WTC11 (cell line): ENCODE measurements at regions not wholly inside any gene's neighbourhood (a gene's known extent, or its start where the extent isn't known, plus 50 kb on each side); places are given as distances from the start of the nearest gene placed in this dataset.

Source experiments
- ATAC-seq: fragments of 200-7000 bp; cut with Tn5 transposase; 2 replicates; pipeline ENCODE4 v1.10.0; 2021; ENCODE audit warnings: mild to moderate bottlenecking, moderate library complexity
- CTCF ChIA-PET: fragments of 300-600 bp; sonication (Branson Sonifier 250); formaldehyde crosslinking; loops from one replicate; lab custom pipeline; 2021; ENCODE audit warnings: antibody characterized with exemption; lab: Charles Lee
- POLR2A ChIA-PET: fragments of 350-600 bp; sonication (Branson Sonifier 250); formaldehyde crosslinking; loops from one replicate; lab custom pipeline; 2021; ENCODE audit warnings: antibody characterized with exemption; lab: Charles Lee
- DNase-seq: peaks from one replicate; pipeline ENCODE4 v3.0.0; 2021; ENCODE audit warnings: low spot score
- H3K27ac Mint-ChIP-seq: 2 replicates; pipeline ENCODE4 v1.8.0; 2021; ENCODE audit warnings: mixed read lengths
- H3K27me3 Mint-ChIP-seq: 2 replicates; pipeline ENCODE4 v1.8.0; 2021; ENCODE audit warnings: low read depth, mild to moderate bottlenecking, moderate library complexity, mixed read lengths
- H3K36me3 Mint-ChIP-seq: 2 replicates; pipeline ENCODE4 v1.8.0; 2021; ENCODE audit warnings: mixed read lengths
- H3K4me1 Mint-ChIP-seq: 2 replicates; pipeline ENCODE4 v1.8.0; 2022; ENCODE audit warnings: mixed read lengths
- H3K4me3 Mint-ChIP-seq: 2 replicates; pipeline ENCODE4 v1.8.0; 2021; ENCODE audit warnings: mild to moderate bottlenecking, moderate library complexity, mixed read lengths
- H3K9me3 Mint-ChIP-seq: 2 replicates; pipeline ENCODE4 v1.8.0; 2021; ENCODE audit warnings: mixed read lengths
- CREB1 ChIP-seq: sonication (generic); formaldehyde crosslinking; IDR thresholded peaks from 2 replicates; pipeline ENCODE4 v1.8.0; 2023; ENCODE audit warnings: mild to moderate bottlenecking, missing genetic modification reagents
- ELF4 ChIP-seq: sonication (generic); formaldehyde crosslinking; IDR thresholded peaks from 2 replicates; pipeline ENCODE4 v1.8.1; 2022; ENCODE audit warnings: low read depth, mild to moderate bottlenecking, moderate library complexity, missing genetic modification reagents
- HMGA2 ChIP-seq: fragments of 250-450 bp; sonication (Bioruptor Pico); IDR thresholded peaks from 2 replicates; pipeline ENCODE4 v1.4.0; 2021; ENCODE audit warnings: mild to moderate bottlenecking, moderate library complexity
- IRF2 ChIP-seq: sonication (generic); formaldehyde crosslinking; IDR thresholded peaks from 2 replicates; pipeline ENCODE4 v1.8.0; 2022; ENCODE audit warnings: low read depth, missing genetic modification reagents, borderline replicate concordance
- NFE2L1 ChIP-seq: sonication (generic); formaldehyde crosslinking; IDR thresholded peaks from 2 replicates; pipeline ENCODE4 v1.8.1; 2023; ENCODE audit warnings: missing genetic modification reagents
- NR1H2 ChIP-seq: sonication (generic); formaldehyde crosslinking; IDR thresholded peaks from 2 replicates; pipeline ENCODE4 v1.9.0; 2021; ENCODE audit warnings: mild to moderate bottlenecking, moderate library complexity, missing genetic modification reagents
- OVOL2 ChIP-seq: fragments of 250-450 bp; sonication (Bioruptor Pico); IDR thresholded peaks from 2 replicates; pipeline ENCODE4 v1.9.0; 2021; ENCODE audit warnings: mild to moderate bottlenecking, borderline replicate concordance
- PRRX2 ChIP-seq: fragments of 250-450 bp; sonication (Bioruptor Pico); IDR thresholded peaks from 2 replicates; pipeline ENCODE4 v1.8.0; 2021; ENCODE audit warnings: mild to moderate bottlenecking
- RELA ChIP-seq: sonication (generic); formaldehyde crosslinking; IDR thresholded peaks from 2 replicates; pipeline ENCODE4 v1.8.1; 2022; ENCODE audit warnings: missing genetic modification reagents, mild to moderate bottlenecking, borderline replicate concordance
- SMAD3 ChIP-seq: sonication (generic); formaldehyde crosslinking; IDR thresholded peaks from 2 replicates; pipeline ENCODE4 v1.8.0; 2022; ENCODE audit warnings: missing genetic modification reagents, mild to moderate bottlenecking, borderline replicate concordance
- TCF7 ChIP-seq: sonication (generic); formaldehyde crosslinking; IDR thresholded peaks from 2 replicates; pipeline ENCODE4 v1.8.0; 2022; ENCODE audit warnings: mild to moderate bottlenecking, low read depth, missing genetic modification reagents, moderate library complexity
- TP53 ChIP-seq: sonication (generic); formaldehyde crosslinking; IDR thresholded peaks from 2 replicates; pipeline ENCODE4 v1.8.1; 2023; ENCODE audit warnings: mild to moderate bottlenecking, missing genetic modification reagents
- ZNF219 ChIP-seq: sonication (generic); formaldehyde crosslinking; IDR thresholded peaks from 2 replicates; pipeline ENCODE4 v1.8.0; 2023; ENCODE audit warnings: missing genetic modification reagents, mild to moderate bottlenecking, borderline replicate concordance
- ZNF232 ChIP-seq: sonication (generic); formaldehyde crosslinking; IDR thresholded peaks from 2 replicates; pipeline ENCODE4 v1.8.0; 2022; ENCODE audit warnings: mild to moderate bottlenecking, missing genetic modification reagents
- ZNF416 ChIP-seq: fragments of 250-450 bp; sonication (Bioruptor Pico); IDR thresholded peaks from 2 replicates; pipeline ENCODE4 v1.9.0; 2021; ENCODE audit warnings: mild to moderate bottlenecking, inconsistent platforms
- ZNF423 ChIP-seq: fragments of 250-450 bp; sonication (Bioruptor Pico); IDR thresholded peaks from 2 replicates; pipeline ENCODE4 v2.1.2; 2022; ENCODE audit warnings: mild to moderate bottlenecking, moderate library complexity
- ZNF671 ChIP-seq: fragments of 250-450 bp; sonication (Bioruptor Pico); IDR thresholded peaks from 2 replicates; pipeline ENCODE4 v1.8.0; 2021; ENCODE audit warnings: mild to moderate bottlenecking
- TF ChIP-seq, protein P1 (sequence below): sonication (generic); formaldehyde crosslinking; IDR thresholded peaks from 2 replicates; pipeline ENCODE4 v1.8.1; 2023; ENCODE audit warnings: mild to moderate bottlenecking, missing genetic modification reagents
- TF ChIP-seq, protein P2 (sequence below): sonication (generic); formaldehyde crosslinking; IDR thresholded peaks from 2 replicates; pipeline ENCODE4 v1.8.1; 2022; ENCODE audit warnings: low read depth, mild to moderate bottlenecking, moderate library complexity, missing genetic modification reagents, borderline replicate concordance
- TF ChIP-seq, protein P3 (sequence below): fragments of 200-600 bp; IDR thresholded peaks from 2 replicates; pipeline ENCODE4 v1.8.0; 2022; ENCODE audit warnings: antibody characterized with exemption
- TF ChIP-seq, protein P4 (sequence below): sonication (generic); formaldehyde crosslinking; IDR thresholded peaks from 2 replicates; pipeline ENCODE4 v1.8.0; 2023; ENCODE audit warnings: mild to moderate bottlenecking, missing genetic modification reagents
- TF ChIP-seq, protein P5 (sequence below): sonication (generic); formaldehyde crosslinking; IDR thresholded peaks from 2 replicates; pipeline ENCODE4 v1.8.1; 2023; ENCODE audit warnings: mild to moderate bottlenecking, missing genetic modification reagents
- TF ChIP-seq, protein P6 (sequence below): sonication (generic); formaldehyde crosslinking; IDR thresholded peaks from 2 replicates; pipeline ENCODE4 v1.8.1; 2023; ENCODE audit warnings: mild to moderate bottlenecking, missing genetic modification reagents, moderate library complexity
- TF ChIP-seq, protein P7 (sequence below): sonication (generic); formaldehyde crosslinking; IDR thresholded peaks from 2 replicates; pipeline ENCODE4 v1.8.1; 2022; ENCODE audit warnings: low read depth, missing genetic modification reagents, borderline replicate concordance

DNA sequence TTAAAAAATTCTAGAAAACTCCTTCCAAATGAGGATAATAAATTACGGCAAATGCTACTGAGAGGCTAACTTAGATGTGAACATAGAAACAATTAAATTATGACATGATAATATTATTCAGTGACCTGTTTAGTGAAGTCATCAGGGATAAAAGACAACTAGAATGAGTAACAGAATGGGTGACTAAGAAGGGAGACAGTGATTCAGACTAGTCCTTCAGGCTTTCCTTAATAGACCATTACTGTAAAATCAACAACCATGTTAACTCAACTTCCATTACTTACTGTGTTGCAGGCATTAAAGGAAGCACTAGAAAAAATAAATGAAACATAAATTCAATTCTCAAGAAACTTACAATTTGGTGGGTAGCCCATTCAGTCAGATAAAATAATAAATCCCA, 543.9 kb upstream of the LRFN5 start (continued):
- TF ChIP-seq, protein P1, sequence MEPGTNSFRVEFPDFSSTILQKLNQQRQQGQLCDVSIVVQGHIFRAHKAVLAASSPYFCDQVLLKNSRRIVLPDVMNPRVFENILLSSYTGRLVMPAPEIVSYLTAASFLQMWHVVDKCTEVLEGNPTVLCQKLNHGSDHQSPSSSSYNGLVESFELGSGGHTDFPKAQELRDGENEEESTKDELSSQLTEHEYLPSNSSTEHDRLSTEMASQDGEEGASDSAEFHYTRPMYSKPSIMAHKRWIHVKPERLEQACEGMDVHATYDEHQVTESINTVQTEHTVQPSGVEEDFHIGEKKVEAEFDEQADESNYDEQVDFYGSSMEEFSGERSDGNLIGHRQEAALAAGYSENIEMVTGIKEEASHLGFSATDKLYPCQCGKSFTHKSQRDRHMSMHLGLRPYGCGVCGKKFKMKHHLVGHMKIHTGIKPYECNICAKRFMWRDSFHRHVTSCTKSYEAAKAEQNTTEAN (CRISPR knock-in tag), result no peak
- TF ChIP-seq ZNF416 (CRISPR knock-in tag) (no peak), NFE2L1 (CRISPR knock-in tag) (no peak), HMGA2 (CRISPR knock-in tag) (no peak)
- TF ChIP-seq, protein P2, sequence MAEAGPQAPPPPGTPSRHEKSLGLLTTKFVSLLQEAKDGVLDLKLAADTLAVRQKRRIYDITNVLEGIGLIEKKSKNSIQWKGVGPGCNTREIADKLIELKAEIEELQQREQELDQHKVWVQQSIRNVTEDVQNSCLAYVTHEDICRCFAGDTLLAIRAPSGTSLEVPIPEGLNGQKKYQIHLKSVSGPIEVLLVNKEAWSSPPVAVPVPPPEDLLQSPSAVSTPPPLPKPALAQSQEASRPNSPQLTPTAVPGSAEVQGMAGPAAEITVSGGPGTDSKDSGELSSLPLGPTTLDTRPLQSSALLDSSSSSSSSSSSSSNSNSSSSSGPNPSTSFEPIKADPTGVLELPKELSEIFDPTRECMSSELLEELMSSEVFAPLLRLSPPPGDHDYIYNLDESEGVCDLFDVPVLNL (CRISPR knock-in tag), result no peak
- TF ChIP-seq, protein P3, sequence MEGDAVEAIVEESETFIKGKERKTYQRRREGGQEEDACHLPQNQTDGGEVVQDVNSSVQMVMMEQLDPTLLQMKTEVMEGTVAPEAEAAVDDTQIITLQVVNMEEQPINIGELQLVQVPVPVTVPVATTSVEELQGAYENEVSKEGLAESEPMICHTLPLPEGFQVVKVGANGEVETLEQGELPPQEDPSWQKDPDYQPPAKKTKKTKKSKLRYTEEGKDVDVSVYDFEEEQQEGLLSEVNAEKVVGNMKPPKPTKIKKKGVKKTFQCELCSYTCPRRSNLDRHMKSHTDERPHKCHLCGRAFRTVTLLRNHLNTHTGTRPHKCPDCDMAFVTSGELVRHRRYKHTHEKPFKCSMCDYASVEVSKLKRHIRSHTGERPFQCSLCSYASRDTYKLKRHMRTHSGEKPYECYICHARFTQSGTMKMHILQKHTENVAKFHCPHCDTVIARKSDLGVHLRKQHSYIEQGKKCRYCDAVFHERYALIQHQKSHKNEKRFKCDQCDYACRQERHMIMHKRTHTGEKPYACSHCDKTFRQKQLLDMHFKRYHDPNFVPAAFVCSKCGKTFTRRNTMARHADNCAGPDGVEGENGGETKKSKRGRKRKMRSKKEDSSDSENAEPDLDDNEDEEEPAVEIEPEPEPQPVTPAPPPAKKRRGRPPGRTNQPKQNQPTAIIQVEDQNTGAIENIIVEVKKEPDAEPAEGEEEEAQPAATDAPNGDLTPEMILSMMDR, result no peak

DNA sequence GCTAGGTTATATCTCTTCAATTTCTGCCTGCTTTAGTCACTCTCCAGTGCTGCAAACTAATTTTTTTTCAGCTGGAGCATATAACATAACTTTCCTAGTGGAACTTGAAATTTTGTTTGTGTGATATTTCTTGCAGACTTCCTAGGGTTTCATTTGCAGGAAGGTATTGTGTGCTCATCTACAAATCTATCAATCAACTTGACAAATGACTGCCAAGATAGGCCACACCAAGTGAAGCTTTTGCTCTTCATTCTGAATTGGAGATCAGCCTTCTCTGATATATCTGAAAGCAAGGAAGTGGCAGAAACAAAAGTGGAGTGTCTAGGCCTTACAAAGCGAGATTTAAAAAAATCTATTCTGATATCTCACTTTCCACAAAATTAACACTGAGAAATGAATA, 551.1 kb upstream of the LRFN5 start:
- H3K4me1 Mint-ChIP-seq, result peaks cover 9% of the 10 kb centered on the region
- no peak overlapping the region for H3K4me3 Mint-ChIP-seq
- H3K9me3 Mint-ChIP-seq, result no peaks in the 10 kb centered on the region
- ChIA-PET POLR2A (no interaction called here), CTCF (no interaction called here)
- TF ChIP-seq, protein P4, sequence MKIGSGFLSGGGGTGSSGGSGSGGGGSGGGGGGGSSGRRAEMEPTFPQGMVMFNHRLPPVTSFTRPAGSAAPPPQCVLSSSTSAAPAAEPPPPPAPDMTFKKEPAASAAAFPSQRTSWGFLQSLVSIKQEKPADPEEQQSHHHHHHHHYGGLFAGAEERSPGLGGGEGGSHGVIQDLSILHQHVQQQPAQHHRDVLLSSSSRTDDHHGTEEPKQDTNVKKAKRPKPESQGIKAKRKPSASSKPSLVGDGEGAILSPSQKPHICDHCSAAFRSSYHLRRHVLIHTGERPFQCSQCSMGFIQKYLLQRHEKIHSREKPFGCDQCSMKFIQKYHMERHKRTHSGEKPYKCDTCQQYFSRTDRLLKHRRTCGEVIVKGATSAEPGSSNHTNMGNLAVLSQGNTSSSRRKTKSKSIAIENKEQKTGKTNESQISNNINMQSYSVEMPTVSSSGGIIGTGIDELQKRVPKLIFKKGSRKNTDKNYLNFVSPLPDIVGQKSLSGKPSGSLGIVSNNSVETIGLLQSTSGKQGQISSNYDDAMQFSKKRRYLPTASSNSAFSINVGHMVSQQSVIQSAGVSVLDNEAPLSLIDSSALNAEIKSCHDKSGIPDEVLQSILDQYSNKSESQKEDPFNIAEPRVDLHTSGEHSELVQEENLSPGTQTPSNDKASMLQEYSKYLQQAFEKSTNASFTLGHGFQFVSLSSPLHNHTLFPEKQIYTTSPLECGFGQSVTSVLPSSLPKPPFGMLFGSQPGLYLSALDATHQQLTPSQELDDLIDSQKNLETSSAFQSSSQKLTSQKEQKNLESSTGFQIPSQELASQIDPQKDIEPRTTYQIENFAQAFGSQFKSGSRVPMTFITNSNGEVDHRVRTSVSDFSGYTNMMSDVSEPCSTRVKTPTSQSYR, result no peak
- no peak for TF ChIP-seq ZNF232
- no peaks in the 10 kb centered on the region for H3K27me3 Mint-ChIP-seq
- H3K36me3 Mint-ChIP-seq, result no peaks in the 10 kb centered on the region
- no peak for DNase-seq
- no peak for ATAC-seq
- peak overlapping the region; percentile 24; the same call in 1 of the 2 replicates for H3K27ac Mint-ChIP-seq

DNA sequence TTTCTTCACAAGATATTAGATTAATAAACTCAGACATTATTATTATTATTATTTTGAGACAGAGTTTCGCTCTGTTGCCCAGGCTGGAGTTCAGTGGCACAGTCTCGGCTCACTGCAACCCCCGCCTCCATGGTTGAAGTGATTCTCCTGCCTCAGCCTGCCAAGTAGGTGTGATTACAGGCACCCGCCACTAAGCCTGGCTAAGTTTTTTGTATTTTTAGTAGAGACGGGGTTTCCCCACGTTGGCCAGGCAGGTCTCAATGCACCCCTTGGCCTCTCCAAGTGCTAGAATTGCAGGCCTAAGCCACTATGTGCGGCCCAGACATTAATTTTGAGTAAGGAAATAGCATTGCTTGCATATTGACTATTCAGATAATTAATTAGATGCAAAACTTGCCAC, 554.9 kb upstream of the LRFN5 start:
- Mint-ChIP-seq H3K4me1 (peaks cover 4% of the 10 kb centered on the region; the same call in 1 of the 2 replicates), H3K27me3 (no peaks in the 10 kb centered on the region), H3K27ac (no peak overlapping the region), H3K4me3 (no peak overlapping the region), H3K36me3 (no peaks in the 10 kb centered on the region), H3K9me3 (no peaks in the 10 kb centered on the region)
- CTCF ChIA-PET, result interaction anchor here (0.7 kb wide), 1 partner anchor 9 kb away, joined by 3 read pairs; no protein-coding TSS in a partner anchor
- ATAC-seq, result peak; percentile 82
- POLR2A ChIA-PET, result no interaction called here
- peak; percentile 41 for DNase-seq
- TF ChIP-seq NR1H2, result no peak
- TF ChIP-seq TP53 (CRISPR knock-in tag), result no peak
- TF ChIP-seq, protein P5, sequence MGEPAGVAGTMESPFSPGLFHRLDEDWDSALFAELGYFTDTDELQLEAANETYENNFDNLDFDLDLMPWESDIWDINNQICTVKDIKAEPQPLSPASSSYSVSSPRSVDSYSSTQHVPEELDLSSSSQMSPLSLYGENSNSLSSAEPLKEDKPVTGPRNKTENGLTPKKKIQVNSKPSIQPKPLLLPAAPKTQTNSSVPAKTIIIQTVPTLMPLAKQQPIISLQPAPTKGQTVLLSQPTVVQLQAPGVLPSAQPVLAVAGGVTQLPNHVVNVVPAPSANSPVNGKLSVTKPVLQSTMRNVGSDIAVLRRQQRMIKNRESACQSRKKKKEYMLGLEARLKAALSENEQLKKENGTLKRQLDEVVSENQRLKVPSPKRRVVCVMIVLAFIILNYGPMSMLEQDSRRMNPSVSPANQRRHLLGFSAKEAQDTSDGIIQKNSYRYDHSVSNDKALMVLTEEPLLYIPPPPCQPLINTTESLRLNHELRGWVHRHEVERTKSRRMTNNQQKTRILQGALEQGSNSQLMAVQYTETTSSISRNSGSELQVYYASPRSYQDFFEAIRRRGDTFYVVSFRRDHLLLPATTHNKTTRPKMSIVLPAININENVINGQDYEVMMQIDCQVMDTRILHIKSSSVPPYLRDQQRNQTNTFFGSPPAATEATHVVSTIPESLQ, result no peak
- TF ChIP-seq SMAD3 (CRISPR knock-in tag), result no peak
- no peak for TF ChIP-seq ZNF423
- no peak for TF ChIP-seq TCF7 (CRISPR knock-in tag)
- no peak for TF ChIP-seq ZNF219 (CRISPR knock-in tag)
- TF ChIP-seq, protein P6, sequence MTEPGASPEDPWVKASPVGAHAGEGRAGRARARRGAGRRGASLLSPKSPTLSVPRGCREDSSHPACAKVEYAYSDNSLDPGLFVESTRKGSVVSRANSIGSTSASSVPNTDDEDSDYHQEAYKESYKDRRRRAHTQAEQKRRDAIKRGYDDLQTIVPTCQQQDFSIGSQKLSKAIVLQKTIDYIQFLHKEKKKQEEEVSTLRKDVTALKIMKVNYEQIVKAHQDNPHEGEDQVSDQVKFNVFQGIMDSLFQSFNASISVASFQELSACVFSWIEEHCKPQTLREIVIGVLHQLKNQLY, result no peak
- TF ChIP-seq OVOL2 (CRISPR knock-in tag), result no peak
- no peak for TF ChIP-seq ELF4 (CRISPR knock-in tag)
- TF ChIP-seq, protein P7, sequence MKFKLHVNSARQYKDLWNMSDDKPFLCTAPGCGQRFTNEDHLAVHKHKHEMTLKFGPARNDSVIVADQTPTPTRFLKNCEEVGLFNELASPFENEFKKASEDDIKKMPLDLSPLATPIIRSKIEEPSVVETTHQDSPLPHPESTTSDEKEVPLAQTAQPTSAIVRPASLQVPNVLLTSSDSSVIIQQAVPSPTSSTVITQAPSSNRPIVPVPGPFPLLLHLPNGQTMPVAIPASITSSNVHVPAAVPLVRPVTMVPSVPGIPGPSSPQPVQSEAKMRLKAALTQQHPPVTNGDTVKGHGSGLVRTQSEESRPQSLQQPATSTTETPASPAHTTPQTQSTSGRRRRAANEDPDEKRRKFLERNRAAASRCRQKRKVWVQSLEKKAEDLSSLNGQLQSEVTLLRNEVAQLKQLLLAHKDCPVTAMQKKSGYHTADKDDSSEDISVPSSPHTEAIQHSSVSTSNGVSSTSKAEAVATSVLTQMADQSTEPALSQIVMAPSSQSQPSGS (CRISPR knock-in tag), result no peak
- TF ChIP-seq PRRX2 (CRISPR knock-in tag), result no peak
- no peak for TF ChIP-seq CREB1 (CRISPR knock-in tag)
- no peak for TF ChIP-seq ZNF671 (CRISPR knock-in tag)
- no peak for TF ChIP-seq RELA (CRISPR knock-in tag)
- TF ChIP-seq IRF2, result no peak
- no peak for TF ChIP-seq ZNF232
